ENCODE measurements at regions not wholly inside any gene's neighbourhood (a gene's known extent, or its start where the extent isn't known, plus 50 kb on each side); places are given as distances from the start of the nearest gene placed in this dataset.

- no peak overlapping the region for H2AFZ ChIP-seq (ENCODE audit: low read length)
- H4K5ac ChIP-seq (ENCODE audit: insufficient read length, low read depth, low read length), result no peak overlapping the region
- H3K27me3 Mint-ChIP-seq (ENCODE audit: low read depth), result no peaks in the 10 kb centered on the region
- no peaks in the 10 kb centered on the region for H3K27me3 ChIP-seq (ENCODE audit: insufficient read depth, low read length)
- H3K4me3 Mint-ChIP-seq, result no peak overlapping the region
- H3K23ac ChIP-seq (ENCODE audit: insufficient read length, low read depth, low read length), result no peak overlapping the region
- H4K20me1 ChIP-seq (ENCODE audit: control insufficient read depth, insufficient read depth, insufficient read length), result no peaks in the 10 kb centered on the region
- no peak overlapping the region for H2BK5ac ChIP-seq (ENCODE audit: insufficient read length, low read length)
- no peak overlapping the region for H2AK5ac ChIP-seq (ENCODE audit: insufficient read length, low read length)
- H3K14ac ChIP-seq (ENCODE audit: insufficient read depth, low read length), result no peak overlapping the region
- no peak for TF ChIP-seq CTCF (conservative IDR thresholded peaks at IDR 0.05)
- DNase-seq, result no peak
- H3K9me3 Mint-ChIP-seq, result no peaks in the 10 kb centered on the region
- no peak overlapping the region for H3K9ac ChIP-seq (ENCODE audit: extremely low read depth, insufficient read length, low read length)
- H3K4me2 ChIP-seq (ENCODE audit: insufficient read depth, insufficient read length, low read length), result no peak overlapping the region
- no peak overlapping the region for H4K91ac ChIP-seq (ENCODE audit: insufficient read length, low read depth, low read length)
- H3K56ac ChIP-seq (ENCODE audit: insufficient read length, low read depth, low read length), result no peak overlapping the region
- no peaks in the 10 kb centered on the region for H3K79me1 ChIP-seq (ENCODE audit: insufficient read depth, low read depth, low read length, poor library complexity, severe bottlenecking)
- no peak overlapping the region for H3K27ac ChIP-seq (ENCODE audit: insufficient read length, low read depth, low read length)
- no CpG with 5 or more reads among the region's 6 CpGs for WGBS (ENCODE audit: extremely low coverage, insufficient read length, low lambda C conversion rate)
- no peak overlapping the region for H2BK20ac ChIP-seq (ENCODE audit: low read depth, low read length, poor library complexity, severe bottlenecking)
- no peak overlapping the region for H2BK120ac ChIP-seq (ENCODE audit: low read depth, low read length, poor library complexity, severe bottlenecking)
- H3K4ac ChIP-seq (ENCODE audit: low read depth, low read length), result no peak overlapping the region
- H3K23me2 ChIP-seq (ENCODE audit: insufficient read length, low read depth, low read length, poor library complexity, severe bottlenecking), result no peaks in the 10 kb centered on the region
- H3T11ph ChIP-seq (ENCODE audit: low read length), result no peak overlapping the region
- no peak overlapping the region for H2BK12ac ChIP-seq (ENCODE audit: insufficient read length, low read depth, low read length)
- no peaks in the 10 kb centered on the region for H3K79me2 ChIP-seq (ENCODE audit: insufficient read depth, low read length)
- H3K4me1 ChIP-seq (ENCODE audit: insufficient read depth, low read length), result no peaks in the 10 kb centered on the region
- no peak overlapping the region for H4K8ac ChIP-seq (replicated peaks; ENCODE audit: insufficient read length, low read depth, low read length)
- no peaks in the 10 kb centered on the region for H3K9me3 ChIP-seq (ENCODE audit: control insufficient read depth, low read depth, low read length)
- no peaks in the 10 kb centered on the region; a peak in 1 of 7 replicates for H3K36me3 Mint-ChIP-seq (ENCODE audit: insufficient read depth in 1 of 3, low read depth in 3 of 3)
- no peak overlapping the region for H3K18ac ChIP-seq (ENCODE audit: insufficient read length, low read depth, low read length)
- H2BK15ac ChIP-seq (ENCODE audit: low read depth, low read length), result no peak overlapping the region
- no peak overlapping the region for H3K27ac Mint-ChIP-seq
- H3K4me1 Mint-ChIP-seq, result no peaks in the 10 kb centered on the region
Observed at GRCh38 chr12:43210485-43211192, 341.4 kb downstream of the ADAMTS20 start.
